ENCODE measurements at regions not wholly inside any gene's neighbourhood (a gene's known extent, or its start where the extent isn't known, plus 50 kb on each side); places are given as distances from the start of the nearest gene placed in this dataset.

- no peak overlapping the region for H3K4me2 ChIP-seq (ENCODE audit: control insufficient read depth, insufficient read depth)
- BruUV-seq (replicated peaks) = no TSS peak
- WGBS (ENCODE audit: insufficient coverage, insufficient replicate concordance, low lambda C conversion rate, missing lambda C conversion rate) = 64% methylated on average over 29 of the region's 33 CpGs
- ChIA-PET SMC1A (ENCODE audit: uncharacterized antibody, unreplicated experiment) (no interaction called here), RAD21 (ENCODE audit: unreplicated experiment) (no interaction called here), CTCF (no interaction called here), POLR2A (no interaction called here)
- no peaks in the 10 kb centered on the region for H4K20me1 ChIP-seq (ENCODE audit: control insufficient read depth, insufficient read depth)
- H3K36me3 ChIP-seq (ENCODE audit: control insufficient read depth in 2 of 2, insufficient read depth in 2 of 2, low read length in 1 of 2) = no peaks in the 10 kb centered on the region
- intact Hi-C loops (cut with micrococcal nuclease; ENCODE audit: unreplicated experiment) = no loop called here
- no peaks in the 10 kb centered on the region for H3K27me3 ChIP-seq (replicated peaks in 1 of 2; ENCODE audit: control insufficient read depth in 2 of 2, insufficient read depth in 2 of 2, low read length in 1 of 2)
- no peak for FAIRE-seq
- ATAC-seq = no peak
- no peak overlapping the region for H2AFZ ChIP-seq (ENCODE audit: control insufficient read depth, low read depth, low read length)
- DNase-seq (ENCODE audit: low read depth, low spot score) = no peak
- H3K9ac ChIP-seq (ENCODE audit: control insufficient read depth, insufficient read depth, low read length) = no peak overlapping the region
- H3K27ac ChIP-seq (ENCODE audit: control insufficient read depth, insufficient read depth) = no peak overlapping the region
- H3K4me1 ChIP-seq (ENCODE audit: control insufficient read depth, insufficient read depth, low read length) = no peaks in the 10 kb centered on the region
- H3K9me3 ChIP-seq (replicated peaks; ENCODE audit: control insufficient read depth, insufficient read depth, low read length) = no peaks in the 10 kb centered on the region; the same call in 2 of the 3 replicates
- H3K79me2 ChIP-seq (ENCODE audit: control insufficient read depth, insufficient read depth, low read length) = no peaks in the 10 kb centered on the region
- in situ Hi-C loops (cut with MboI) = no loop called here
- H3K4me3 ChIP-seq = no peak overlapping the region
- TF ChIP-seq RFX5 (IDR thresholded peaks at IDR 0.05; ENCODE audit: low read depth, low read length) = no peak
- TF ChIP-seq SMAD5 (IDR thresholded peaks at IDR 0.05; ENCODE audit: low read depth) = no peak
- TF ChIP-seq RAD51 (IDR thresholded peaks at IDR 0.05) = no peak
- TF ChIP-seq ATF2 (IDR thresholded peaks at IDR 0.05; ENCODE audit: low read length) = no peak
- TF ChIP-seq IKZF2 (IDR thresholded peaks at IDR 0.05) = no peak
- TF ChIP-seq PAX5 (IDR thresholded peaks at IDR 0.05; ENCODE audit: borderline replicate concordance, low read depth, low read length) = no peak
- no peak for TF ChIP-seq SMAD1 (IDR thresholded peaks at IDR 0.05; ENCODE audit: low read depth, partially characterized antibody)
- no peak for TF ChIP-seq ZBTB33 (IDR thresholded peaks at IDR 0.05)
- no peak for TF ChIP-seq RELB (IDR thresholded peaks at IDR 0.05; ENCODE audit: low read depth)
- TF ChIP-seq RB1 (IDR thresholded peaks at IDR 0.05; ENCODE audit: borderline replicate concordance) = no peak
- no peak for TF ChIP-seq CTCF (IDR thresholded peaks at IDR 0.05 in 2 of 3, conservative IDR thresholded peaks at IDR 0.05 in 1 of 3; ENCODE audit: control insufficient read depth in 2 of 3, extremely low read depth in 1 of 3, insufficient read depth in 1 of 3, low read depth in 3 of 3, low read length in 3 of 3)
- no peak for TF ChIP-seq CREB1 (IDR thresholded peaks at IDR 0.05; ENCODE audit: low read depth)
- no peak for TF ChIP-seq SREBF1 (IDR thresholded peaks at IDR 0.05; ENCODE audit: low read length)
- TF ChIP-seq SREBF2 (IDR thresholded peaks at IDR 0.05; ENCODE audit: low read length) = no peak
- TF ChIP-seq ZZZ3 (IDR thresholded peaks at IDR 0.05; ENCODE audit: control insufficient read depth, insufficient read length, low read depth) = no peak
- no peak for TF ChIP-seq JUNB (IDR thresholded peaks at IDR 0.05)
Observed at GRCh38 chr7:436367-437128, 83.1 kb downstream of the PDGFA start.

Measured in GM12878 (cell line).